HG03066 (cell line): ENCODE measurements at regions not wholly inside any gene's neighbourhood (a gene's known extent, or its start where the extent isn't known, plus 50 kb on each side); places are given as distances from the start of the nearest gene placed in this dataset.

ENCODE experiments used
- ATAC-seq: cut with Tn5 transposase; IDR thresholded peaks from one replicate; pipeline ENCODE4 v1.9.1; 2021; ENCODE audit warnings: low read depth; ENCODE audit not compliant: unreplicated experiment

- ATAC-seq = no peak
Measured at GRCh38 chr18:64276311-64277090, 127.6 kb upstream of the LINC00305 start.

- no peak for ATAC-seq
Measured at GRCh38 chr18:64275593-64276300, 126.9 kb upstream of the LINC00305 start.

GRCh38 chr18:64273724-64274123 is 124.8 kb upstream of the LINC00305 start:
- no peak for ATAC-seq

GRCh38 chr18:64271975-64272659 is 123.2 kb upstream of the LINC00305 start:
- ATAC-seq = no peak

- ATAC-seq = no peak
Measured at GRCh38 chr18:64271246-64271645, 122.4 kb upstream of the LINC00305 start.

GRCh38 chr18:64270608-64271007 is 121.7 kb upstream of the LINC00305 start:
- no peak for ATAC-seq

- no peak for ATAC-seq
Measured at GRCh38 chr18:64270121-64270520, 121.2 kb upstream of the LINC00305 start.

- no peak for ATAC-seq
Measured at GRCh38 chr18:64264171-64264570, 115.3 kb upstream of the LINC00305 start.

- no peak for ATAC-seq
Measured at GRCh38 chr18:64260810-64261209, 111.9 kb upstream of the LINC00305 start.

- ATAC-seq = no peak
Measured at GRCh38 chr18:64259871-64260270, 111.0 kb upstream of the LINC00305 start.

GRCh38 chr18:64258111-64258650 is 109.3 kb upstream of the LINC00305 start:
- no peak for ATAC-seq

GRCh38 chr18:64254399-64255093 is 105.7 kb upstream of the LINC00305 start:
- ATAC-seq = no peak

- ATAC-seq = no peak
Measured at GRCh38 chr18:64253873-64254272, 105.0 kb upstream of the LINC00305 start.

- ATAC-seq = no peak
Measured at GRCh38 chr18:64253222-64253621, 104.3 kb upstream of the LINC00305 start.

- no peak for ATAC-seq
Measured at GRCh38 chr18:64248836-64249235, 99.9 kb upstream of the LINC00305 start.

GRCh38 chr18:64245126-64245861 is 96.4 kb upstream of the LINC00305 start:
- no peak for ATAC-seq

- ATAC-seq = no peak
Measured at GRCh38 chr18:64244571-64244970, 95.7 kb upstream of the LINC00305 start.

GRCh38 chr18:64240316-64240715 is 91.4 kb upstream of the LINC00305 start:
- no peak for ATAC-seq

- ATAC-seq = no peak
Measured at GRCh38 chr18:64238076-64238475, 89.2 kb upstream of the LINC00305 start.

- no peak for ATAC-seq
Measured at GRCh38 chr18:64234321-64234720, 85.4 kb upstream of the LINC00305 start.
